GM19463 (cell line): ENCODE measurements at regions not wholly inside any gene's neighbourhood (a gene's known extent, or its start where the extent isn't known, plus 50 kb on each side); places are given as distances from the start of the nearest gene placed in this dataset.
A peak's percentile ranks its signal among the peaks of the same experiment; 100 is the strongest.

Experiments
- ATAC-seq: cut with Tn5 transposase; IDR thresholded peaks from one replicate; pipeline ENCODE4 v1.9.1; 2021; ENCODE audit warnings: mild to moderate bottlenecking, moderate library complexity; ENCODE audit not compliant: unreplicated experiment

- ATAC-seq = no peak
These were observed 237.8 kb upstream of the SP8 start for GRCh38 chr7:21024485-21024867.

DNA sequence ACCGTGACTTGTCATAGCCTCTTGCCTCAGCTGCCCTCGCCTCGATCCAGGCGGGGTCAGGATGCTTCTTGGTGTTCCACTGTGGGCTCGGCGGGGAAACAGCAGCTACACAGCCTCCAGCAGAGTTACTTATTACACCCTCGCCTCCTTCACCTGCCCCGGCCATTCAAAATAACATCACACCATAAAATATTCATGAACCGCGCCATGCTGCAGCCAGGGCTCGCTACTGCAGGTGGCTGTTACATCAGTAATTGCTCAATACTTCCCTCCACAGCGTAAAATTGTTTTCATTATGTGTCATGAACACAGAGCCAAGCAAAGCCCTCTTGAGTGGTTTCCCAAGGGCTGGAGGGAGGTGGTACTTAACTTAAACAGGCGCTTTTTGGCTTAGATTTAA lies 241.5 kb upstream of the SP8 start:
- peak; percentile 79 for ATAC-seq

DNA sequence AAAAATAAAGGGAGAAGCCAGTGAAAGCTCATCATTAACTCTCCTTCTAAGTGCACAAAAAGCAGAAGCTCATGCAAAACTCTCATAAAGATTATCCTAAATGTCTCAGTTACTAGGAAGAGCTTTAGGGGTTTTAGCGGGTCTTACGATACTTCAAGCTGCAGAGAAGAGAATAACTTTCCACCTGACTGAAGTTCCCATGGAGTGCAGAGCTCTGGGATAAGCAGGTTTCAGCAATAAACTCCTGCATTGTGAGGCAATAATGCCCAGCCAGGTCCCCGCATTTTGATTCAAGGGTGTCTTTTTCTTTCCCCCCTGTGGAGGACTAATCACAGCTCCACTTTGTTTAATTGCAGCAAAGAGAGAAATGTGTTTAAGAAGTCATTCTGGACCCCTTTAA lies 241.9 kb upstream of the SP8 start:
- no peak for ATAC-seq

- no peak for ATAC-seq
These were observed 242.3 kb upstream of the SP8 start for GRCh38 chr7:21029006-21029405.

GRCh38 chr7:21030237-21030871 lies 243.7 kb upstream of the SP8 start:
- no peak for ATAC-seq

DNA sequence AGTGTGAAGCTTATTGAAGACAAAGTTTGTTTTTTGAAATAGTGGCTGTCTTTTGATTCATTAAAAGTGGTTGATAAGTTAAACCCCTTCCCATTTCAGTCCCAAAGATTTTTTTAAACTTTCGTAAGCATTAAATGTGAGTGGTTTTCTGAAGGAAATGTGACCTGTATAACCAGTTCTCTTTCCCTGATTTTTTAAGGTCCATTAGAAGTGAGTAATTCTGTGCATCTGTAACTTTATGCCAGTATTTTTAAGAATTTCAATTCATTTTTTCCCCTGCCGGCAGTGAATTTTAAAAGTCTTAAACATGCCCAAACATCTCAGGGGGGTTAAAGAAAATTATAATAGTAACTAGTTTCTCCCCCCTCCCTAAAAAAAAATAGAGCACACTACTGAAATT lies 254.6 kb upstream of the SP8 start:
- no peak for ATAC-seq

DNA sequence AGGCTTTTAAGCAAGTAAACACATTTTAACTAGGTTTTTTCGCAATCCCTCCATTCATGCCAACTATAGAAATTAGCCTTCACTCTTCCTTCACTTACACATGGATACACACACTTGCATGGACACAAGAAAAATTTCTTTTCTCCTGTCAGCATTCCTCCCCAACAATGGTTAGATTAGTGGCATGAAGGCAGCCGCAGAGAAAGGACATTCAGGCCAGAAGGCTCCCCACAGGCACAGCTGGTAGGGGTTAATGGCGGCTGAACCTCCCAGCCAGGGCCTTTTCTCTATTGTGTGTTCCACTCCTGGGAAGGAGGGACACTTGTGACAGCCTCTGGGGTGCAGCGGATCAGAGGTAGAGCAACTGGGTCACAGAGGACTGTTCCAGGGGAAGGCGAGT lies 255.0 kb upstream of the SP8 start:
- ATAC-seq = no peak

GRCh38 chr7:21044384-21044783 lies 257.7 kb upstream of the SP8 start:
- ATAC-seq = no peak

DNA sequence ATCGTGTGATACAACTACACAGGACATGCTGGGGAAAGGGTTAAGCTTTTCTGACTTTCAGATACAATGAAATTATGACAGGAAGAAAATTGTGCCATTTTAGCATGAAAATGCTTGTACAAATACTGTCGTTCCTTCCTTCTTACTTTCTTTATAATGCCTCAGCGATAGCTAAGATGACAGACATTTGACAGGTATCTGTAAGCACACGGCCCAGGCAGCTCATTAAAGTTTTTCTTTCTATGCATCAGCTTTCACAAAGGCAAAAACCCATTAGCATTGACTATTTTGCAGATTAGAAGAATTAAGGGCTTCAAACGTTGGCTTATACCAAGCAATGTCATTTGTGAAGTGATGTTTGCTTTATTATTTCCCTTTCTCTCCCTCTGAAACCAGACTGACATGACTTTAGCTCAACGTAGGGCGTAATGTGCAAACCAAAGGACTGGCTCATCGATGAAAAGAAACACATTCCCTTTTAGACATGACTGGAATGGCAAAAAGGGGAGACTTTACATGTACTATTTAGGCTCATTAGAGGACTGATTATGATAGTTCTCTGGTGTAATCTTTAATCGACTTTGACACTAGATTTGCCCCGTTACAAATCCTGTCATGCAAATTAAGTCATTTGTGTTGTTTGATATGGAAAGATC lies 258.4 kb upstream of the SP8 start:
- ATAC-seq = no peak

- no peak for ATAC-seq
These were observed 265.2 kb upstream of the SP8 start for GRCh38 chr7:21051865-21052264.

DNA sequence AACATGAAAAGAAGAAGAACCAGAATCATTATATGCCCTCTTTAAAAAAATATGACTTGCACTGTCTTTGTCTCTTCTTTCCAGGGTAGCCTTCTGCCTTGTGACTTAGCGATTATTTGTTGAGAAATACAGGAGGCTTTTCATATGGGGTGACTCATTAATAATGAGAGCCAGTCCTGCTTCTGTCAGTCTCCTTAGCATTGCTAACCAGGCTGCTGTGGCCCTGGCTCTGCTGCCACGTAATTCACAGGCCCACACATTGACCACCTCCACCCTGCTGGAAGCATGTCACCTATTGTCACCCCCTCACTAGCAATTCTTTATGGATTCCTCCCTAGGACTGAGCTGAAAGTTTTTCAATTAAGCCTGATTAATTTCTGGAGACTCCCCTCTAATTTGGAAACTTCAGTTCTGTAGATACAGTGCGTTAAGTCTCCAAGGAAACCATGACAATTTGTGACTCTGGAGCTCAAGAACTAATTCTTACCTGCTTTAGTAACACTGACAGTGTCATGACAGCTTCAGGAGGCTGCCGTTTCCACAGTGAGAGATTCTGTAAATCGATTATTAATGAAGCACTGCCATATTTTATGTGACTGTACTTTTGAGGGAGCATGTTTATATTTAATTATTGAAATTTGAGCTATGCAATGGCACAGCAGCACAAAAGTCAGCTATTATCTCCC lies 267.9 kb upstream of the SP8 start:
- no peak for ATAC-seq

- ATAC-seq = no peak
These were observed 272.4 kb upstream of the SP8 start for GRCh38 chr7:21059069-21059468.

DNA sequence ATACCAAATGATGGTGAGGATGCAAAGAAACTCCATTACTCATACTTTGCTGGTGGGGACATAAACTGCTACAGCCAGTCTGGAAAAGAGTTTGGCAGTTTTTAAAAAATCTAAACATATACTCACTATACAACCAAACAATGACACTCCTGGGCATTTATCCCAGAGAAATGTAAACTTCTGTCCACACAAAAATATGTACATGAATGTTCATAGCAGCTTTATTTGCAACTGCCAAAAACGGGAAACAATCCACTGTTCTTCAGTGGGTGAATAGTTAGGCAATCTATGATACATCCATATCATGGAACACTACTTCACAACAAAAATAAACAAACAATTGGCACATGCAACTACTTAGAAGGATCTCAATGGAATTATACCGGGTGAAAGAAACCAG lies 276.4 kb upstream of the SP8 start:
- ATAC-seq = no peak

- ATAC-seq = no peak
These were observed 278.3 kb upstream of the SP8 start for GRCh38 chr7:21064698-21065648.

DNA sequence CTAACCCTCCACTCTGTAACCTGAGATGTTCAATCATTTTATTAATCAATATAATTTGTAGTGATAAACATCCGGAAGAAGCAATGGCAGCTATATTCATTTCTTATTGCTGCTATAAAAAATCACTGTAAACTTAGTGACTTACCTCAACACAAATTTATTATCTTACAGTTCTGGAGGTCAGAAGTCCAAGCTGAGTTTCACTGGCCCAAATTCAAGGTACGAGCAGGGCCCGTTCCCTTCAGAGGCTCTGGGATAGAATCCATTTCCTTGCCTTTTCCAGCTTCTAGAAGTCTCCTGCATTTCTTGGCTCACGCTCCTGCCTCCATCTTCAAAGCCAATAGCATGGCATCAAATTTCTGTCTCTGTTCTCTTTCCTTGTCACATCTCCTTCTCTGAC lies 279.5 kb upstream of the SP8 start:
- ATAC-seq = no peak

DNA sequence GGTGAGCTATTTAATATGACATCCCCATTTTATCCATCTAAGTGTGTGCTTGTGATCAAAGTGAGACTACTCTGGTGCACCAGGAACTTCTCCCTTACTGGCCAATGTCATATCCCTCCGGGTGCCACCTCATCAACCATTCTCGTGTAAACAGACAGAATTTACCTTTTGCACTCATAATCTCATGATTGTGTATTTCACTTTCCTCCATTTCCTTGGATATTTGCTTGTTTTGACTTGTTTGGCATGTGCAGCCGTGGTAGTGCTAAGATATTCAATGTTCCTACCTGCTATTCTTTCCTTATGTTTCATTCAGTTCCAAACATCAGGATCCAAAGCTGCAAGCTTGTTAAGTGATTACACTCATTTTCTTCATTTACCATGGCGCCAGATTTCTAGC lies 280.5 kb upstream of the SP8 start:
- ATAC-seq = no peak

DNA sequence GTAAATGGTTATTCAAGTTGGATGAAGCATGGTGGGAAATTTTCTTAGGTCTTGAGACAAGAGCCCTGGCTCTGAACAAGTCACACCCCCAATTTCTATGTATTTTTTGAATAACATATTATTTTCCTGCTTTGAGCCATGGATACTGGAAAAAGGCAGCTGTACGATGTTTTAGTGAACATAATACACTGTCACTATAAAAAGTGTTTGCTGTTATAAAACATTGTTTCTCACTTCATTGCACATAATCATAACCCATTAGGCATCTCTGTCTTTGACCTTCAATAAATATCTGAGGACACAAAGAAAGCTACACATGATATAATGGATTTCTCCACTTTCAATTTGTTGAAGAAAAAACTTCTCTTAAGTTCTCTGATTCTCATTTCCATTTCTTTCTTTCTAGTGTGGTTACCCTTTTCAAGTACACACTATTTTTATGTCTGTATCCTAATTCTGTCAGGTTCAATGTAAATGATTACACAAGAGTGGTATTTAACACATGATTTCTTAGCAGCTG lies 283.9 kb upstream of the SP8 start:
- ATAC-seq = no peak

- ATAC-seq = peak; percentile 94
These were observed 285.1 kb upstream of the SP8 start for GRCh38 chr7:21071561-21072501.

GRCh38 chr7:21076054-21076453 lies 289.4 kb upstream of the SP8 start:
- no peak for ATAC-seq

DNA sequence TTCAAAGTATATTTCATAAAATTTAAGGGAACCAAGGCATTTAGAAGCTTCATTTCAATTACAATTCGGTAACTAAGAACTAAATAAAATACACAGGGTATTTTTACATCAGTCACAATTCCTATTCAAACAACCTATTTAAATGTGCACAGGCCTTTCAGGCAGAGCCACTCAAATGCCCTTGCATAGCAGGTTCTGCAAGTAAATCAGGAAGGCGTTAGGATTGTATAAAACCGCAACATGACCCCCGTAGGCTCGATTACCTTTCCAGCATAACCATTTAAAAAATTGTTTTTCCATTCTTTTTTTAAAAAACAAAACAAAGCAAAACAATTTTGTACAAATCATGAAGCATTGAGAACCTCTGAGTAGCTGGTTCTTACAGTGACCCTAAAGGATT lies 289.9 kb upstream of the SP8 start:
- ATAC-seq = no peak
